Endometrium (tissue), 2 donors: ENCODE measurements at regions not wholly inside any gene's neighbourhood (a gene's known extent, or its start where the extent isn't known, plus 50 kb on each side); places are given as distances from the start of the nearest gene placed in this dataset.

Experiments
- FAIRE-seq: peaks from 2 replicates; lab custom pipeline; 2012; peaks lifted over from hg19 to GRCh38; lab: Jason Lieb, UNC
- donor health status: control.
- donor health status: control.

DNA sequence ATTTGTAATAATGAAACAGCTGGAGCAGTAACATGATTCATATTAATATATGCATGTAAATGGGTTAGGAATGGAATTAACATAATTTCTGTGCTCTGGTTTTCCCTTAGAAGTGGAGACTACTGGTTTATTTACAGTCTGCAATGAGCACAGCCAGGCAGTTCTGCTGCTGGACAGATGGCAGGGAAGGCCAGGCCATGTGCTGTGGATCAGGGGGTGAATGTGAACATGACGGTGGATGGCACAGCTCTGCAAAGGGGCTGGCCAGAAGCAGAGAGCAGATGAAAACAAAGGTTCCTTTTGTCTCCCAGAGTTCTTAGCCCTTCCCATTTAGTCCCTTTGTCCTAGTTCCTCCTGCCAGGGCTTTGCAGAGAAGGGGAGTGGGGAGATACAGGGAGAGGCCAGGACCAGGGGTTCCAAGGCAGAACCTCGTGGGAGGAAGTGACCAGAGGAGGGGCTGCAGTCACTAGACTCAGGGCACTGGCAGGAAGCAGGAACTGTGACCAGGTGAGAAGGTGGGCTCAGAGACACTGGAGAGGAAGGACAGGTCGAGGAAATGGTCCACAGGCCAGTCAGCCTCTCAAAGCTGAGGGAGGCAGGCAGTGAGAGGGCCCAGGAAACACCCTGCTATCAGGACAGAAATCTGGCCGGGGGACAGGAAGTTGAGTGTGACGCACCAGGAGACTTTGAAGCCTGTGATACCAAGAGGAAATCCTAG is 112.9 kb upstream of the ATP8B1 start:
- no peak for FAIRE-seq

DNA sequence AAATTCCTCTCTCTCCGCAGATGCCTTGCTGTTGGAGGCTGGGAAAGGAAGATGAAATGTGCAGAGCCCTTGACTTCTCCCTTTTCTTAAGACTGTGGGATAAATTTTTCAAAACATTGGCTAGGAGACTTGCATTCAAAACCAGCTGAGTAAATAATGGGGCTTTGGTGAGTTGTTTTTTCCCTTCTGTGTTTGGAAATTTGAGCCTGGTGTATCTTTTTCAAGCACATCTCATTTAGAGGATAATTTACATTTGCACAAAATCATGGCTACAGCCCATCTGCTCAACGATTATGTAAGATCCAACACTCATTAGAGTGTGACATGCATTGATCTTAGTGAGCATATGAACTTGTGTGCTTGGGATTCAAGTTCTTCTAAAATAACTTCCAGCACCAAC is 112.1 kb upstream of the ATP8B1 start:
- FAIRE-seq, result no peak

DNA sequence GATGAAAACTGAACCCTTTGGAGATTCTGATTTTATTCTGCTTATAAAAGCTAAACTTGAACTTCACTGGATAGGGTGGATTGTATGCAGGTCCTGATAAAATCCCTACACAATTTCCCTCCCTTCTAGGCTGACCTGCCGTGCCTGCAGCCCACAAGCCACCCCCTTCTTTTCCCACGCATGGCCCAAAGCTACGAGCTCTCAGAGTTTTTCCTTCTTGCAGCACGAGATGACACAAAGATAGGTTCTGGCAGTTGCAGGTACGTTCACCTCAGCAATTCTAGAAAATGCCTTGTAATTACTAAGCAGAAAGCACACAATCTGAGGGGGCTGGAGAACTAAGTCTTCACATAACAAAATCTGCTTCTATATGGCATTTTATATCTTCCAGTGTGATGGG is 110.6 kb upstream of the ATP8B1 start:
- no peak for FAIRE-seq

DNA sequence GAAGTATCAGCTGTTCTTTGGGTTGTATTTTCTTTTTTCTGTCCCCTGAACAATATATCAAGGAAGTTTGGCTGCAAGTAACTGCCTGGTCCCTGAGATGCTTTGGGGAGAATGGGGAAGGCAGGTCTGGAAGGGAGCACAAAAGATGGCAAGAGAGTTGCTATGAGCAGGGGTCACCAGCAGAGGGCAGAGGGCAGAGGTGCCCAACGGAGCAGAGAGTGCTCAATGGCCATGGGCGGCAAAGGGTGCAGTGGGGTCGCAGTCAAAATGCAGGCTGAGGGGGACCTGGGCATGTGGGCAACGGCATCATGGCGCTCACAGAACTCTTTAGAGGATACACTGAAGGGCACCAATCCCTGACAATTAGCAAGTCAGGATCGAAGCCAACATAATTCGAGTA is 107.7 kb upstream of the ATP8B1 start:
- FAIRE-seq, result no peak

DNA sequence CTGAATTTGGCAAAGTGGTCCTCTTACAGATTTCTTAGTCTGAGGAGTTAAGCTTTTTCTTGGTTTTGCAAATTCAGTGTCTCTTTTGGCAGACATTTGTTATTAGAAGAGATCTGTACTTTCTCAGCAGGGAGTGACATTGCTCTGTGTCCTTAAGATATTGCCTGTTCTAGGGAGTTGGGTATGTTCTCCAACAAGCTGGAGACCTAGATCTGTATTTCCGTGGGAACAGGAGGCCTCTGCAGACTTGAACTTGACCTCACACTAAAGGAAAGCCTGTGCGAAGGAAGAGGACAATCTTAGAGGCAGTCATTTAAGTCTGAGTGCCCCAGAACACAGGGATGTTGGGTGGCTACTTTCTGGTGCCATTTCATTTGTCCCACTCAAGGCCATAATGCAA is 107.0 kb upstream of the ATP8B1 start:
- no peak for FAIRE-seq

DNA sequence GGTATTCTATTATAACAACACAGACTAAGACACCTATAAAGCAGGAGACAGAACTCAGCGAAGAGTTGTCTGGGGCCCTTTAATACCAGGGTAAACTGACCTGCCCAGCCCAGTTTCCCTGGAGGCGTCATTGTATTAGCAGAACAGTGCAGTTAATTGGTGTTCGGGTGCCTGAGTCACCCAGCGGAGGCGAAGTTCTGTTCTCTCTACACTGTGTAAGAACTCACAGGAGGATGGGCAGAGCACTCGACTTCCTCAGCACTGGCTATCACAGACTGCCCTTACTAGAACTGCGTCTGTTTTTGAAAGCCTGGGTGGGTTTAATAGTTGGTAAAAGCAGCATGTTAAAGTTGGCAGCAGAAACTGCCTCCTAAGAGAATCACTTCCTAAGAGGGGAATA is 106.5 kb upstream of the ATP8B1 start:
- no peak for FAIRE-seq

DNA sequence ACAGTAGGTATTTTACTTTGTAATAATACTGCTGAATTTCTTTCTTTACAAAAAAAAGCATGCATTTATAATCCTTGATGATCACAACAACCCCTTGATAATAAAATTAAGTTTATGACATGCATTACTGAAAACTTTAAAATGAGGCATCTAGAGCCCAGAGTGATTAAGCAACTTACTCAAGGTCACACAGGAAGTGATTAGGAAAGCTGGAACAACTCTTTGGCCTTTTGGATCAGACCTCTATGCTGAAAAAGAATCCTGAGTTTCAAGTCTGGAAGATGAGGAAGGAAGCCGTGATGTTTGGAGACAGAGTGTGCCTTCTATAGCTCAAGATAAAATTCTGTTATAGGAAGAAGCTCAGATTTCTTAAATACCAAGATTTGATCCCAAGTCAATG is 105.0 kb upstream of the ATP8B1 start:
- FAIRE-seq, result no peak

DNA sequence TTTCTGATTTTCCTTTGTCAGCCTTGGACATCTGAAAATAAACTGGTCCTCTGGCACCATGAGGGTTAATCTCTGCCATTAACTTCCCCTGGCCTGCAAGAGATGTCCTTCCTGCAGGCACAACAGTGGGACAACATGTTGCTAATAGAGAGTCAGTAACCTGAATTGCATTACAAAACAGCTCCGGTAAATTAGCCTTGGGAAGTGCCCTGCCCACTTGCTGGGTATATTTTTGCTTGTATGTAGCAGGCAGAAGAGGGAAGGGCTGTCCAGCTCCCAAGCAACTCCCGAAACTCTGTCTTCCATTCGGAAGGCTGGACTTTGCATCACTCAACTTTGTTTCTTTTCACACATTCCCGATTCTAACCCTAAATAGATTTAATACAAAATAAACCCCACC is 104.4 kb upstream of the ATP8B1 start:
- no peak for FAIRE-seq

DNA sequence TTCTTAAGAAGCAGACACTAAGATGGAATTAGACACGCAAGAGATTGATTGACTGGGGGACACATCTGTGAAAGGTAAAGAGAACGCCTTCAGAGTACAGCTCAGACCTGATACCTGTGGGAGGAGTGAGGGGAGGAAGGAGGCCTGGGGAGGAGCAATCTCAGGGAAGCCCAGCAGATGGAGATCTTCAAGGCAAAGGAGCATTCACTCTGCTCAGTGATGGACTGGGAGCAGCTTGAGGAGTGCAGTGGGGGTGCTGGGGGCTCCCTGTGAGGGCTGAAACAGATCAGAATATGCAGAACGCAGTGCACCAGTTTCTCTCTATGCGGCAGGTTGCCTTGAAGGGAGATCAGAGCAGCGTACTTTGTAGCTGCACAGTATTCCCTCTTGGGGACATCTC is 103.7 kb upstream of the ATP8B1 start:
- FAIRE-seq, result no peak

DNA sequence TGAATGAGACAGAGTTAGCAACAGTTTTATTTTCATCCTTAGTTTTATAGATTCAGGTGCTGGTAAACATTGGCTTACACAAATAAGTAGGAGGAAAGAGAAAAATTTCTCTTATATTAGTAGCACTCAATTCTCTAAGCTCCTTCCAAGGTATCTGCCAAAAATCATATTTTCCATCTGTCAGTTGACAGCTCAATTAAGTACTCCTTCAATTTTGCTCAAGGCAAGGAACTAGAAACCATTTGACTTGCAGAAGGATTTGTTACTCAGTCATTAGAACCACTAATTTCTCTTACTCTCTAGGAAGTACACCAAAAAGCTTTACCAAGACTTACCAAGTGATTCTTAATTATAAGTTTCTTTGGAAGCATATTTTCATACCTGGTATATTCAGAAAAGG is 101.4 kb upstream of the ATP8B1 start:
- FAIRE-seq, result no peak

DNA sequence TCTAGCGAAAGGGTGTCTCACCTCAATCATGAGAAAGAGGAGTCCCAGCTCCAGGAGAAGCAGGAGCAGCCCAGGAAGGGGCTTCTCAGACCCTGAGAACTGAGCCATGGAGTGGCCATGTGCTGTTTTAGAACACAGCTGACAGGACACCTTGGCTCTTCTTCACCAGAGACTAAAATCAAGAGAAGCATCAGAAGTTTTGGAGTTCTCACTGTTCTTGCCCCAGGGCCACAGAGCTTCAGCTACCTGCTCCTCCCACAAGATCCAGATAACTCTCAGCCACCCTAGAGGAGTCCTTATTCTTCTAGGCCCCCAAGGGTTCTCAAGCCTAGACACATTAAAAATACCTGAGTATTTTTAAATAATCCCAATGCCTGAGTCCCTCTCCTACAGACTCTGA is 99.6 kb upstream of the ATP8B1 start:
- FAIRE-seq, result no peak

DNA sequence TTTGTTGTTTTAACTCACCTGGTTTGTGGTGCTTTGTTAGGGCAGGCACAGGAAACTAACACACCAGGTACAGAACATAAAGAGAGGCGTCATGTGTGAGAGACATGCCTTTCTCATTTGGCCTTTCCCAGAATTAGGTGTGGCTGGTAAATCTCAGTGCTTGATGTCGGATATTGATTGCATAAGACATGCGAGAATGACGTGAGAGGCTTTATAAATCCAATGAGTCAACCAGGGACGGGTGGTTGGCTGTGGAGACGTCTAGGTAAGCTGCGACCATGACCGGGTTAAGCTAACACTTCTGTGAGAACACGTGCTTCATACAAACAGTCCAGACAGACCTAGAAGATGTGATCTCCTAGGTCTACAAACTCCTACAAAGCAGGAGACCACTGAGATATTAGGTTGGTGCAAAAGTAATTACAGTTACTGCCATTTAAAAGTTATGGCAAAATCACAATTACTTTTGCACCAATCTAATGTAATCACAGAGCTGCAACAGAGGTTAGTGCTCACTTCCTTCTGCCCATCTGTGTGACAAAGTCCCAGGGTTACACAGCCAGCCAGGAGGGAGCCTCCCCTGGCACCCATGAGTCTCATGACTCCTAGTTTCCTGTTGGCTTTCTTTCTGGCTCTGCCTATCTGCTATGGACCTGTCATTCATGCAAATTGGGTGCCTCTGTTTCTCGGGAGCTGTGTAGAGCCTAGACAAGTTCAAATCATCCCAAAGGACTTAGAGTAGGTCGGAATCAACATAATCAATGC is 98.9 kb upstream of the ATP8B1 start:
- no peak for FAIRE-seq

DNA sequence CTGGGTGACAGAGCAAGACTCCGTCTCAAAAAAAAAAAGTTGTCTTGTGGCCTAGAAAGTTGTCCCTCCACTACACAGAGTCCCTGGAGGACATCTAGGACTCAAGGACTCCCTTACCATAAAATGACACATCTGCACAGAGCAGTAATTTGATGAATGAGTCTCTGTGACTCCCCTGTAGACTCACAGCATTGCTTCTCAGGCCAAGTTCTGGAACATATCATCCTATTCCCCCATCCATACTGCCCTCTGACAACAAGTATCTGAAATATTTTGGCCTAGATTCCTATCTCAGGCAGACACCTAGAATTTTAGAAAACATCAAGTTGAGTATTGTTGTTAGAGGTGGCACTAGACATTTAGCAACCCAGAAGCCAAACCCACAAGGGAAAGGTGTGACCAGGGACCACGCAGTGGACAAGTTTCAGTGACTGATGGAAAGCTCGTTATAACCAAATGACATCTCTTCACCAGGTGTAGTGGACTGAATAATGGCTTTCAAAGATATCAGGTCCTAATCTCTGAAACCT is 97.9 kb upstream of the ATP8B1 start:
- no peak for FAIRE-seq

DNA sequence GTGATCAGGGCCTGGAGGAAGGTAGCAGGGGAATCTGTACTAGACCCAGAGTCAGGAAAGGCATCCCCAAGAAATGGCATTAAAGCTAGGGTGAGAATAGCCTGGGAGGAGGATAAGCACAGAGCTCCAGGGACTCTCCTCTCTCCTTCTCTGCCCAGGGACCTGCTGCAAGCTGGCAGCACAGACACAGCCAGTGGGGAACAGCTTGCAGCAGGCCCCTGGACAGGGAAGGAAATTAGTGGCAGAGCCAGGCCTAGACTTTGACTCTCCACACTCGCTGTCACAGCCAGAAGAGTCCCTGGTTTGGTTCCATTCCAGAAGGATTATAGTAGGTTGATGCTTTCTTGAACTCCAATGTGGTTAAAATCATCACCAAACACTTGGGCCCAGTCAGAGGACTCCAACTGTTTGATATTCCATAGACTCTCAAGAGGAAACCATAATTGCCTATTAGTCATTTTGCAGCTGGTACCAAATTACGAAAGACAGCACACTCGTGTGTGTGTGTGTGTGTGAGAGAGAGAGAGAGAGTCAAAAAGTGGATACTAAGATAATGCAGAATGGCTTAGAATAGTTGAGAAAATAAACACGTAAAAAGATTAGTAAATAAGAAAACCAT is 95.5 kb upstream of the ATP8B1 start:
- FAIRE-seq, result no peak

DNA sequence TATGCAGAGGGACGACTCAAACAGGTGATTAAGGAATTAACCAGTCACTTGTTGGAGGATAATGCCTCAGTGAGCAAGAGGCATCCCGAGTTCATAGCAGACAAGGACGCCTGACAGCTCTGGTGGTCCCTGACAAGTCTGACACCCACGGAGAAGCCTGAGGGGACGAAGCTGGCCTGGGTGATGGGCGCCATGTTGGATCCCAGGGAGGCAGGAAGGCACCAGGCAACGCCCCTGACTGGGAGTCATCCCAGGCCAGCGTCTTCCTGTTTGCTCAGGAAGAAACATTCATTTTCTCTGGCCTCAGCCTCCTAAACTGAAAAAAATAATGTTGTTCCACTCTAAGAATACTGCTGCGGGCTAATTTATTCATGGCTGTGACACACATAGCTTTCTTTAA is 92.1 kb upstream of the ATP8B1 start:
- FAIRE-seq, result no peak

DNA sequence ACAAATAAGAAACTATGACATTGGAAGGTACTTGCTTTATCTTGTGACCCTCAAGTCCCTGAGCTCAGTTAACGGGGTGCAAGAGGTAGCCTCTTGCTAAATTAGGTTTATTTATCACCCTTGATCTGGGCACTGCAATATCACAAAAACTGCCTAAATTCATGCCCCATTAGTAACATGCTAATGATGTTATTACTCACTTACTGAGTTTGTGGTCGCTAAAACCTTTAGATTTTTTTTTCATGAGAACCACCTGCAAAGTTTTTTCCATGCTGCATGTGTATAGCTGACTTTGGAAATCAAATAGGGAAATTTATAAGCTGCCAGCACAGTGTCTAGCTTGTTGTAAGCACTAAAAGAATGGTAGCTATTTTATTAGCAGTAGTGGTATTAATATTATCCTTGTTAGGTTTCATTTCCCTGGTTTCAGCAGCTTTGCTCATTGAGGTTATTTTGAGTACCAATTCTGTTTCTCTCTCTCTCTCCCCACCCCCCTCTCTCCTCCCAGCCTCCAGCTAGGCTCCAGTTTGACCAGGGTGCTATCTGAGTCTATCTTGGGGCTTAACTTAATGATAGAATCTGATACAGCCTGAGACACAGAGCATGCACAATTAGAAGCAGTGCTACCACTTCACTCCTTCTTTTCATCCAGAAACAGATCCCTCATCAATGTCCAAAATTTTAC is 88.7 kb upstream of the ATP8B1 start:
- no peak for FAIRE-seq

DNA sequence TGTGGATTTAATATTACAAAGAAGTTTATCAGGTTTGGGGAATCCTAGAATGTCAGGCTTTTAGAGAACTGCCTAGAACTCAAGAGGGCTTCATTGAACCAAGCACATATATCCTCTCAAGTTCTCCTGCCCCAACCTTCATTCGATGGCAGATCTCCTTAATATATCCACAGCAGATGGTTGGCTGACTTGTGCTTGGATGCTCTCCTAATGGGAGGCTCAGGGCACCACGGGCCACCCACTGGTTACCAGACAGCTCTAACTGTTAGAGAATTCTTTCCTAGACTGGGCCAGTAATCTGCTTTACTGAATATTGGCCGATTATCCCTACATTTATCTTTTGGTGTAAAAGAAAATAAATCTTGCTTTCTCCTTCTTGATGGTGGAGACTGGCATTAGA is 87.2 kb upstream of the ATP8B1 start:
- FAIRE-seq, result no peak

DNA sequence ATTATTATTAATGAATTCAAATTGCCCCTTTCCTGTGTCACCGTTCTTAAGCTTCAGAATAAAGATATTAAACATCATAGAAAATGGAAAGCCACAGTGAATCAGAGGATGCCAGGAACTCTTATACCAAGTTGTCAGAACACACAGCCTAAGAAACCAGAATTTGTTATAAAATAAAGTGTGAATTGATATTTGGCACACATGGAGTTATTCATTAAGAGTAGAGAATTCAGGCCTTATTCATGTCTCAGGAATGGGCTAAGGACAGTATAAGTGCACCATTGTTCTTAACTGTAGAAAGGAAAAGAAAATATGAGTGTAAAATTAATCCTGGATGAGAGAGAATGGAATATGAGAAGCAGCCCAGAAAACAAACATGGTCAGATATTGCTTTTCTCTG is 86.7 kb upstream of the ATP8B1 start:
- FAIRE-seq, result no peak

DNA sequence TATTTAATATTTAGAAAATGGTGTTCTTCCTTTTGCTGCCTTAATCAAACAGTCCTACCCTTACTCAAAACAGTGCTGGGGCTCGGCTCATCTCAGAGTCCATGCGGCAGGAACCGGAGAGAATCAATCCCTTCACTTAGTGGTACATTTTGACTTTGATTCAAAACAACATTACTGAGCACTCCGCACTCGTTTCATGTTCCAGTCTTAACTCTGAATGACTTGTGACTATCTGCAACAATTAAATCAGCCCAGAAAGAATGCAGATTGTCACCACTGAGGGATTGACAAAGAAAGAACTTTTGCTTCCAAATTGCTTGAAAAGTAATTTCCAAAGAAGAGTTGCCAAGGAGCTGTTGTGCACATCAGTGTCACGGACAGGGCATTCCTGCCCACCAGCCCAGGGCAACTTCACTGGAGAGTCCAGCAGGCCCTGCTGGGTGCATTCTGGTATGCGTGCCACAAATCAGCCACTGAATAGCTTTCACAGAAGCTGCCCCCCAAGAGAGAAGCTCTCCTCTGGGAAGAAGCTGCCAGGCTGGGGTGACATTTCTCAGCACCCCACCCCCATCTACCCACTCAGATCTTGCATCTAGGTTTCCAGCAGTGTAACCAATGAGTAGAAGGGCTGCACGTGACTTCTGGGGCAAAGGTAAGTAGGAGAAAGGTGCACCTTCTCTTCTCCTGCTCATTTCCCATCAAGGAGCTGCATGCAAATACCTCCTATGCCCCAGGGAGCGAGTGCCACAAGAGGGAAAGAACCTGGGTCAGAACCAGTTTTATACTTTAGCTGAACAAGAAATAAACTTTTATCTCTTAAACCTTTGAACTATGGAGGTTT is 84.6 kb upstream of the ATP8B1 start:
- FAIRE-seq, result no peak

DNA sequence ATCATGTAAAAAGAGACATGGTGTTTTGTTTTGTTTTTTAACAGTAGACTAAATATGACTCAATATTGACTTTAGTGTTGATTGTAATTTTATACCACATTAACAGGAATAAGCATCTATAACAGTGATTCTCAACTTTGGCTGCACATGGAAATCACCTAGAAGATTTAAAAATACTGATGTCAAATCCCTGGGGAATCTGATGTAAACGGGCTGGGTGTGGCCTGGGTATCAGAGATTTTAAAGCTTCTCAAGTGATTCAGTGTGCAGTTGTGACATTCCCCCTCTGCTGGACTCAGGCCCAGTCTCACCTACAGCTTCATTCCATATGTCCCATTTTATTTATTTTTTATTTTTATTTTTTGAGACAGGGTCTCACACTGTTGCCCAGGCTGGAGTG is 82.8 kb upstream of the ATP8B1 start:
- FAIRE-seq, result no peak

DNA sequence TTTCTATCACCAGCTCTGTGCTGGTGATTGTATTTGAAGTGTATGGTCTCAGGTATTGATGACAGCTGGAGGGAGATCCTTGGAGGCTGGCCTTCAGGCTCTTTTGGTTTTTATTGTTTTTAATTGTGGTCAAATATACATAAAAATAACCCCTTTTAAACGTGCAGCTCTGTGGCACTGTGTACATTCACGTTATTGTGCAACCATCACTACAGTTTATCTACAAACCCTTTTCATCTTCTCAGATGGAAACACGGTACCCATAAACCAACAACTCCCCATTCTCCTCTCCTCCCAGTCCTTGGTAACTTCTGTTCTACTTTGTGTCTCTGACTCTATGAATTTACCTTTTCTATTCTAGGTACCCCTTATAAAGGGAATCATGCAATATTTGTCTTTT is 79.3 kb upstream of the ATP8B1 start:
- FAIRE-seq, result no peak
